HK-2 (cell line): ENCODE measurements at regions not wholly inside any gene's neighbourhood (a gene's known extent, or its start where the extent isn't known, plus 50 kb on each side); places are given as distances from the start of the nearest gene placed in this dataset.
"Not testable (repeated sequence)": the region's sequence is repeated elsewhere in the genome, so short reads cannot be mapped to it uniquely, and the experiment has no call there.

Source experiments
- DNase-seq: peaks from one replicate; pipeline ENCODE4 v3.0.0-alpha.2; 2018; ENCODE audit not compliant: unreplicated experiment

GRCh38 chr17:33895491-33895890, 359.6 kb upstream of the CCL2 start:
- no peak for DNase-seq

- no peak for DNase-seq
These were observed 358.8 kb upstream of the CCL2 start for GRCh38 chr17:33896263-33896662.

- no peak for DNase-seq
These were observed 354.0 kb upstream of the CCL2 start for GRCh38 chr17:33901085-33901484.

- no peak for DNase-seq
These were observed 352.1 kb upstream of the CCL2 start for GRCh38 chr17:33902901-33903449.

- DNase-seq, result no peak
These were observed 350.6 kb upstream of the CCL2 start for GRCh38 chr17:33904476-33904875.

- DNase-seq, result no peak
These were observed 349.7 kb upstream of the CCL2 start for GRCh38 chr17:33905338-33905800.

GRCh38 chr17:33908363-33909064, 346.6 kb upstream of the CCL2 start:
- DNase-seq, result no peak

GRCh38 chr17:33910200-33910857, 344.8 kb upstream of the CCL2 start:
- no peak for DNase-seq

GRCh38 chr17:33914125-33914524, 341.0 kb upstream of the CCL2 start:
- no peak for DNase-seq

- no peak for DNase-seq
These were observed 332.1 kb upstream of the CCL2 start for GRCh38 chr17:33922971-33923370.

- no peak for DNase-seq
These were observed 331.0 kb upstream of the CCL2 start for GRCh38 chr17:33924104-33924503.

GRCh38 chr17:33925649-33926048, 329.4 kb upstream of the CCL2 start:
- no peak for DNase-seq

GRCh38 chr17:33927732-33928133, 327.4 kb upstream of the CCL2 start:
- DNase-seq, result no peak

GRCh38 chr17:33929181-33929724, 325.8 kb upstream of the CCL2 start:
- no peak for DNase-seq

GRCh38 chr17:33931148-33931814, 323.8 kb upstream of the CCL2 start:
- not testable (repeated sequence) for DNase-seq

- DNase-seq, result no peak
These were observed 322.1 kb upstream of the CCL2 start for GRCh38 chr17:33932996-33933395.

- DNase-seq, result no peak
These were observed 321.5 kb upstream of the CCL2 start for GRCh38 chr17:33933576-33933975.

GRCh38 chr17:33934696-33935095, 320.4 kb upstream of the CCL2 start:
- no peak for DNase-seq

- no peak for DNase-seq
These were observed 319.3 kb upstream of the CCL2 start for GRCh38 chr17:33935822-33936221.

GRCh38 chr17:33936764-33937163, 318.3 kb upstream of the CCL2 start:
- no peak for DNase-seq

GRCh38 chr17:33939959-33940358, 315.1 kb upstream of the CCL2 start:
- no peak for DNase-seq

GRCh38 chr17:33940769-33941370, 314.2 kb upstream of the CCL2 start:
- DNase-seq, result no peak
